ENCODE measurements at regions not wholly inside any gene's neighbourhood (a gene's known extent, or its start where the extent isn't known, plus 50 kb on each side); places are given as distances from the start of the nearest gene placed in this dataset.

DNA sequence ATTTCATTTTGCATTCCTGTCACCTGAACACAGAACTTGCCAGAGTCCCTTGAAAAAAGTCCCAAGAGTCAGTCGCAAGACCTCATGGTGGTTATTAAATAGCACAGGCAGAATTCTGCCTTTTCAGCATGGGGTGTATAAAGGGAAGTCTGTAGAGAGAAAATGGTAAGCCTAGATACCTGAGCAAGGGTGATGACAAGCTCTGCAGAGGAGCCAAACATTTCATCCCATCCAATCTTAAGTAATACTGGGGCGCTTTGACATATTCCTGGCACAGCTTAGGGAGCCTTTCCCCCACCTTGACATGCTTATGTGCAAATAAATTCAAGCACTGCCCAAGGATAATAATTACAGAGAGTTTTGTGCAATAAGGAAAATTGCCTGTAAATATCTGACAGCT, 213.0 kb downstream of the INHBA start:
- TF ChIP-seq, protein P1, sequence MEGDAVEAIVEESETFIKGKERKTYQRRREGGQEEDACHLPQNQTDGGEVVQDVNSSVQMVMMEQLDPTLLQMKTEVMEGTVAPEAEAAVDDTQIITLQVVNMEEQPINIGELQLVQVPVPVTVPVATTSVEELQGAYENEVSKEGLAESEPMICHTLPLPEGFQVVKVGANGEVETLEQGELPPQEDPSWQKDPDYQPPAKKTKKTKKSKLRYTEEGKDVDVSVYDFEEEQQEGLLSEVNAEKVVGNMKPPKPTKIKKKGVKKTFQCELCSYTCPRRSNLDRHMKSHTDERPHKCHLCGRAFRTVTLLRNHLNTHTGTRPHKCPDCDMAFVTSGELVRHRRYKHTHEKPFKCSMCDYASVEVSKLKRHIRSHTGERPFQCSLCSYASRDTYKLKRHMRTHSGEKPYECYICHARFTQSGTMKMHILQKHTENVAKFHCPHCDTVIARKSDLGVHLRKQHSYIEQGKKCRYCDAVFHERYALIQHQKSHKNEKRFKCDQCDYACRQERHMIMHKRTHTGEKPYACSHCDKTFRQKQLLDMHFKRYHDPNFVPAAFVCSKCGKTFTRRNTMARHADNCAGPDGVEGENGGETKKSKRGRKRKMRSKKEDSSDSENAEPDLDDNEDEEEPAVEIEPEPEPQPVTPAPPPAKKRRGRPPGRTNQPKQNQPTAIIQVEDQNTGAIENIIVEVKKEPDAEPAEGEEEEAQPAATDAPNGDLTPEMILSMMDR (IDR thresholded peaks at IDR 0.05), result no peak
- TF ChIP-seq POLR2AphosphoS5 (IDR thresholded peaks at IDR 0.05) (no peak), POLR2A (IDR thresholded peaks at IDR 0.05) (no peak)

Measured in breast epithelium (tissue), 3 donors.